Testis (tissue), 2 donors: ENCODE measurements at regions not wholly inside any gene's neighbourhood (a gene's known extent, or its start where the extent isn't known, plus 50 kb on each side); places are given as distances from the start of the nearest gene placed in this dataset.

Source experiments
- POLR2A ChIP-seq: fragments of 450-650 bp; IDR thresholded peaks from one replicate; pipeline ENCODE4 v1.6.1; 2017; ENCODE audit warnings: antibody characterized with exemption, mild to moderate bottlenecking, moderate library complexity
- TF ChIP-seq, protein P1 (sequence below), 3 experiments: fragments of 450-650 bp in 2 of 3; fragments of 200-600 bp in 1 of 3; sonication (generic) in 1 of 3; IDR thresholded peaks; one replicate each; pipeline ENCODE4 v1.5.1; 2016 to 2019; ENCODE audit warnings: antibody characterized with exemption in 3 of 3, mild to moderate bottlenecking in 2 of 3, moderate library complexity in 1 of 3

DNA sequence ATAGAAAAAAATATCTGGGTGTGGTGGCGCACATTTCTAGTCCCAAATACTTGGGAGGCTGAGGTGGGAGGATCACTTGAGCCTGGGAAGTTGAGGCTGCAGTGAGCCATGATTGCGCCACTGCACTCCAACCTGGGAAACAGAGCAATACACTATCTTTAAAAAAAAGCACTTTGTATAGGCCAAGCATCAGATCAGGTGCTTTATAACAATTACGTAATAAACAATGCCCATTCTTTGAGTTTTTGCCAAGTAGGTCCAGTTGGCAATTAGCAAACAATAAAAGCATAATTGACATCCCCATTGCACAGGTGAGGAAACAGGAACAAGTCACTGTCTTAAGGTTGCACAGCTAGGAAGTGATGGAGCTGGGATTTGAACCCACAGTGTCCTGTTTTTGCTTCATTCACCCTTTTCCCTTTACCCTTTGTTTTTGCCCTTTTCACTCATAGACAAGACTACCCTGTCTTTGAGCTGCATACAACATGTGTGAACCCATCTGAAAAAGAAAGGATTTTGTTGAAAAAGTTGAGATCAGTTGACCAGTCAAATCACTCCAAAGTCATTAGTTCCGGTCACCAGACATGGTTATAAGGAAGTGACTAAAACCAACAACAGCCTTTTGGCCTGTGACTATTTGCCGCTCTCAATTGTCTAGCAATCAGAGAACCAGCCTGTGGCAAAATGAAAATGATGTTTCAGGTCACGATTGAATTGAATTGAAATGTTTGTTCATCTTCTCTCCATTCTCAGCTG, 303.6 kb downstream of the TFAP2C start:
- TF ChIP-seq POLR2A: no peak
- TF ChIP-seq, protein P1, sequence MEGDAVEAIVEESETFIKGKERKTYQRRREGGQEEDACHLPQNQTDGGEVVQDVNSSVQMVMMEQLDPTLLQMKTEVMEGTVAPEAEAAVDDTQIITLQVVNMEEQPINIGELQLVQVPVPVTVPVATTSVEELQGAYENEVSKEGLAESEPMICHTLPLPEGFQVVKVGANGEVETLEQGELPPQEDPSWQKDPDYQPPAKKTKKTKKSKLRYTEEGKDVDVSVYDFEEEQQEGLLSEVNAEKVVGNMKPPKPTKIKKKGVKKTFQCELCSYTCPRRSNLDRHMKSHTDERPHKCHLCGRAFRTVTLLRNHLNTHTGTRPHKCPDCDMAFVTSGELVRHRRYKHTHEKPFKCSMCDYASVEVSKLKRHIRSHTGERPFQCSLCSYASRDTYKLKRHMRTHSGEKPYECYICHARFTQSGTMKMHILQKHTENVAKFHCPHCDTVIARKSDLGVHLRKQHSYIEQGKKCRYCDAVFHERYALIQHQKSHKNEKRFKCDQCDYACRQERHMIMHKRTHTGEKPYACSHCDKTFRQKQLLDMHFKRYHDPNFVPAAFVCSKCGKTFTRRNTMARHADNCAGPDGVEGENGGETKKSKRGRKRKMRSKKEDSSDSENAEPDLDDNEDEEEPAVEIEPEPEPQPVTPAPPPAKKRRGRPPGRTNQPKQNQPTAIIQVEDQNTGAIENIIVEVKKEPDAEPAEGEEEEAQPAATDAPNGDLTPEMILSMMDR (IDR thresholded peaks at IDR 0.05): no peak
